ENCODE measurements at regions not wholly inside any gene's neighbourhood (a gene's known extent, or its start where the extent isn't known, plus 50 kb on each side); places are given as distances from the start of the nearest gene placed in this dataset.

DNA sequence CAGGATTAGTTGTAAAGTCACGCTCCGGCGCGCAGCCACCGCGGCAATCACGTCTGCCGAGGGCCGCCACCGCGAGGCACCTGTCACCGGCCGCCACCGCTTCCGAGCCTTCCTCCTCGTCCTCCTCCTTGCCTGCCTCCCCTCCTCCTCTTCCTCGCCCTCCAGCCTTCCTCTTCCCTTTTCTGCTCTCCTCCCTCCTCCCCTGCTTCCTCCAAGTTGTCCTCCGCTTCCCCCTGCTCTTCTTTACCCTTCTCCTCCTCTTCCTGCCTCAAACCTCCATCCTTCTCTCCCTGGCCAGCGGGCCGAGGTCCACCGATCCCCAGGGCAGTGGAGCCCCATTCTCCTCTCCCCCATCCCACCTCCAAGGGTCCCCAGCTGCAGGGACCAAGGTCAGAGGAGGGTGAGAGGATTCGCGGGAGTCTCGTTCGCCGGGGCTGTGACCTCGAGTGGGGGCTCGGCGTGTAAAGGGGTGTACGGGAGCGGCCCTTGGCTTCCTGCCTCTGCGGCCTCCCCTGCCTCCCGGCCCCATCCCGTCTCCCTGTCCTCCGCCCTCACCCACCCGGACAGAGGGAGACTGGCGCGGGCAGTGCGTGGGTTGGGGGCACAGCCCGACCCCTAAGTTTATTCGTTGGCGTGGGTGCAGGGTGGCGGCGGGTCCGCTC, 89.5 kb upstream of the PAX2 start (continued):
- TF ChIP-seq WIZ (CRISPR knock-in tag; IDR thresholded peaks at IDR 0.05), result no peak
- TF ChIP-seq, protein P1, sequence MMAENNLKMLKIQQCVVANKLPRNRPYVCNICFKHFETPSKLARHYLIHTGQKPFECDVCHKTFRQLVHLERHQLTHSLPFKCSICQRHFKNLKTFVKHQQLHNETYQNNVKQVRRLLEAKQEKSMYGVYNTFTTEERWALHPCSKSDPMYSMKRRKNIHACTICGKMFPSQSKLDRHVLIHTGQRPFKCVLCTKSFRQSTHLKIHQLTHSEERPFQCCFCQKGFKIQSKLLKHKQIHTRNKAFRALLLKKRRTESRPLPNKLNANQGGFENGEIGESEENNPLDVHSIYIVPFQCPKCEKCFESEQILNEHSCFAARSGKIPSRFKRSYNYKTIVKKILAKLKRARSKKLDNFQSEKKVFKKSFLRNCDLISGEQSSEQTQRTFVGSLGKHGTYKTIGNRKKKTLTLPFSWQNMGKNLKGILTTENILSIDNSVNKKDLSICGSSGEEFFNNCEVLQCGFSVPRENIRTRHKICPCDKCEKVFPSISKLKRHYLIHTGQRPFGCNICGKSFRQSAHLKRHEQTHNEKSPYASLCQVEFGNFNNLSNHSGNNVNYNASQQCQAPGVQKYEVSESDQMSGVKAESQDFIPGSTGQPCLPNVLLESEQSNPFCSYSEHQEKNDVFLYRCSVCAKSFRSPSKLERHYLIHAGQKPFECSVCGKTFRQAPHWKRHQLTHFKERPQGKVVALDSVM (CRISPR knock-in tag; IDR thresholded peaks at IDR 0.05), result peak; percentile 69; the same call in 1 of the 2 replicates

DNA sequence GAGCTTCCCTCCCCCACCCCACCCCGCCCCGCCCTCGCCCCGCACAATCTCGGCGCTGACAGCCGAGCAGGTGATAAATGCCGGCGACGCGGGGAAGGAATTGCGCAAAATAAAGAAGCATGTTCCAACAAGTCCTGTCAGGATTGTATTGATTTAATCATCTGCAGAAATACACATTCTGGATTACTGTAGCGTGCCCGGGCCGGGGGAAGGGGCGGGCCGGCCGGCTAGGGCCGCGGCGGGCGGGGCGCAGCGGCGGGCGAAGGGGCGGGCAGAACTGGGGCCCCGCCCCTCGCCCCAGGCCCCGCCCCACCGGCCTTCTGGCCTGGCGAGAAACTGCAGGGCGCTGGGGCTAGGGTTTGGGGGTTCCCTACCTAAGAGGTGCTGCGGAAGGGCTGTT, 88.9 kb upstream of the PAX2 start:
- 9% methylated on average over 13 of the region's 34 CpGs for WGBS (ENCODE audit: low lambda C conversion rate)
- intact Hi-C loops (cut with micrococcal nuclease; ENCODE audit: unreplicated experiment), result no loop called here
- in situ Hi-C loops (cut with HindIII; ENCODE audit: extremely low pct_ligation_motif_present, low pct_unique_long_range_greater_than_20kb), result no loop called here
- Histone ChIP-seq H4K20me1 (ENCODE audit: insufficient read depth, low read length) (no peaks in the 10 kb centered on the region), H3K4me3 (replicated peaks in 1 of 3; ENCODE audit: insufficient read depth in 1 of 3, low read depth in 2 of 3, low read length in 3 of 3) (peak overlapping the region in 1 of 3 experiments; percentile 28; a peak in 3 of 6 replicates), H3K79me2 (ENCODE audit: insufficient read depth, low read length) (no peaks in the 10 kb centered on the region), H3K36me3 (replicated peaks in 1 of 2; ENCODE audit: control insufficient read depth in 1 of 2, insufficient read depth in 2 of 2, low read length in 2 of 2) (no peaks in the 10 kb centered on the region), H3K27me3 (ENCODE audit: control insufficient read depth in 1 of 2, insufficient read depth in 2 of 2, low read length in 2 of 2) (peaks cover 12 to 82% of the 10 kb centered on the region in 2 experiments), H3K27ac (ENCODE audit: extremely low read length, insufficient read depth, low read length) (no peak overlapping the region), H3K4me2 (ENCODE audit: low read depth, low read length) (peak overlapping the region; percentile 32; the same call in 1 of the 2 replicates), H2AFZ (ENCODE audit: low read length) (no peak overlapping the region), H3K9ac (ENCODE audit: insufficient read depth, low read depth, low read length) (no peak overlapping the region), H3K4me1 (ENCODE audit: insufficient read depth, low read length) (peaks cover 20% of the 10 kb centered on the region; the same call in 1 of the 2 replicates), H3K9me3 (ENCODE audit: low read length) (no peaks in the 10 kb centered on the region)
- POLR2A ChIA-PET, result no interaction called here
- DNase-seq (ENCODE audit: low spot score) (no peak), ATAC-seq (peak; percentile 64), FAIRE-seq (no peak)
- CTCF ChIA-PET (ENCODE audit: low intra/inter-chr PET ratio, low total read pairs), result no interaction called here
- BruUV-seq (replicated peaks), result no TSS peak
- no peak for TF ChIP-seq ZNF777 (CRISPR knock-in tag; IDR thresholded peaks at IDR 0.05)
- no peak for TF ChIP-seq ZNF124 (CRISPR knock-in tag; IDR thresholded peaks at IDR 0.05)
- no peak for TF ChIP-seq NCOR1 (IDR thresholded peaks at IDR 0.05; ENCODE audit: borderline replicate concordance, low read length)
- TF ChIP-seq, protein P2, sequence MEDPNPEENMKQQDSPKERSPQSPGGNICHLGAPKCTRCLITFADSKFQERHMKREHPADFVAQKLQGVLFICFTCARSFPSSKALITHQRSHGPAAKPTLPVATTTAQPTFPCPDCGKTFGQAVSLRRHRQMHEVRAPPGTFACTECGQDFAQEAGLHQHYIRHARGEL (CRISPR knock-in tag; IDR thresholded peaks at IDR 0.05), result no peak
- no peak for TF ChIP-seq ZNF766 (CRISPR knock-in tag; IDR thresholded peaks at IDR 0.05; ENCODE audit: borderline replicate concordance)
- TF ChIP-seq, protein P3, sequence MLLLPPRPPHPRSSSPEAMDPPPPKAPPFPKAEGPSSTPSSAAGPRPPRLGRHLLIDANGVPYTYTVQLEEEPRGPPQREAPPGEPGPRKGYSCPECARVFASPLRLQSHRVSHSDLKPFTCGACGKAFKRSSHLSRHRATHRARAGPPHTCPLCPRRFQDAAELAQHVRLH (CRISPR knock-in tag; IDR thresholded peaks at IDR 0.05; ENCODE audit: borderline replicate concordance, low read depth), result no peak
- TF ChIP-seq, protein P4, sequence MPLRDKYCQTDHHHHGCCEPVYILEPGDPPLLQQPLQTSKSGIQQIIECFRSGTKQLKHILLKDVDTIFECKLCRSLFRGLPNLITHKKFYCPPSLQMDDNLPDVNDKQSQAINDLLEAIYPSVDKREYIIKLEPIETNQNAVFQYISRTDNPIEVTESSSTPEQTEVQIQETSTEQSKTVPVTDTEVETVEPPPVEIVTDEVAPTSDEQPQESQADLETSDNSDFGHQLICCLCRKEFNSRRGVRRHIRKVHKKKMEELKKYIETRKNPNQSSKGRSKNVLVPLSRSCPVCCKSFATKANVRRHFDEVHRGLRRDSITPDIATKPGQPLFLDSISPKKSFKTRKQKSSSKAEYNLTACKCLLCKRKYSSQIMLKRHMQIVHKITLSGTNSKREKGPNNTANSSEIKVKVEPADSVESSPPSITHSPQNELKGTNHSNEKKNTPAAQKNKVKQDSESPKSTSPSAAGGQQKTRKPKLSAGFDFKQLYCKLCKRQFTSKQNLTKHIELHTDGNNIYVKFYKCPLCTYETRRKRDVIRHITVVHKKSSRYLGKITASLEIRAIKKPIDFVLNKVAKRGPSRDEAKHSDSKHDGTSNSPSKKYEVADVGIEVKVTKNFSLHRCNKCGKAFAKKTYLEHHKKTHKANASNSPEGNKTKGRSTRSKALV (CRISPR knock-in tag; IDR thresholded peaks at IDR 0.05), result no peak
- TF ChIP-seq SMC3 (IDR thresholded peaks at IDR 0.05; ENCODE audit: low read length), result no peak
- TF ChIP-seq, protein P5, sequence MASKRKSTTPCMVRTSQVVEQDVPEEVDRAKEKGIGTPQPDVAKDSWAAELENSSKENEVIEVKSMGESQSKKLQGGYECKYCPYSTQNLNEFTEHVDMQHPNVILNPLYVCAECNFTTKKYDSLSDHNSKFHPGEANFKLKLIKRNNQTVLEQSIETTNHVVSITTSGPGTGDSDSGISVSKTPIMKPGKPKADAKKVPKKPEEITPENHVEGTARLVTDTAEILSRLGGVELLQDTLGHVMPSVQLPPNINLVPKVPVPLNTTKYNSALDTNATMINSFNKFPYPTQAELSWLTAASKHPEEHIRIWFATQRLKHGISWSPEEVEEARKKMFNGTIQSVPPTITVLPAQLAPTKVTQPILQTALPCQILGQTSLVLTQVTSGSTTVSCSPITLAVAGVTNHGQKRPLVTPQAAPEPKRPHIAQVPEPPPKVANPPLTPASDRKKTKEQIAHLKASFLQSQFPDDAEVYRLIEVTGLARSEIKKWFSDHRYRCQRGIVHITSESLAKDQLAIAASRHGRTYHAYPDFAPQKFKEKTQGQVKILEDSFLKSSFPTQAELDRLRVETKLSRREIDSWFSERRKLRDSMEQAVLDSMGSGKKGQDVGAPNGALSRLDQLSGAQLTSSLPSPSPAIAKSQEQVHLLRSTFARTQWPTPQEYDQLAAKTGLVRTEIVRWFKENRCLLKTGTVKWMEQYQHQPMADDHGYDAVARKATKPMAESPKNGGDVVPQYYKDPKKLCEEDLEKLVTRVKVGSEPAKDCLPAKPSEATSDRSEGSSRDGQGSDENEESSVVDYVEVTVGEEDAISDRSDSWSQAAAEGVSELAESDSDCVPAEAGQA (IDR thresholded peaks at IDR 0.05; ENCODE audit: low read depth), result no peak
- TF ChIP-seq, protein P5 (CRISPR knock-in tag; IDR thresholded peaks at IDR 0.05; ENCODE audit: borderline replicate concordance), result no peak

All from HepG2 (cell line).